HG03354 (cell line): ENCODE measurements at regions not wholly inside any gene's neighbourhood (a gene's known extent, or its start where the extent isn't known, plus 50 kb on each side); places are given as distances from the start of the nearest gene placed in this dataset.
A peak's percentile ranks its signal among the peaks of the same experiment; 100 is the strongest.
"Not testable (repeated sequence)": the region's sequence is repeated elsewhere in the genome, so short reads cannot be mapped to it uniquely, and the experiment has no call there.

ENCODE experiments used
- ATAC-seq: cut with Tn5 transposase; IDR thresholded peaks from one replicate; pipeline ENCODE4 v1.9.1; 2021; ENCODE audit warnings: mild to moderate bottlenecking; ENCODE audit not compliant: unreplicated experiment, poor library complexity, severe bottlenecking

GRCh38 chr2:166831930-166832329 lies 56.4 kb upstream of the XIRP2 start:
- ATAC-seq: no peak

GRCh38 chr2:166825914-166826313 lies 62.4 kb upstream of the XIRP2 start:
- no peak for ATAC-seq

GRCh38 chr2:166814335-166814734 lies 73.9 kb upstream of the XIRP2 start:
- ATAC-seq: no peak

GRCh38 chr2:166812166-166812891 lies 76.0 kb upstream of the XIRP2 start:
- no peak for ATAC-seq

GRCh38 chr2:166805753-166806152 lies 82.5 kb upstream of the XIRP2 start:
- no peak for ATAC-seq

GRCh38 chr2:166803373-166804000 lies 84.8 kb upstream of the XIRP2 start:
- ATAC-seq: no peak

- ATAC-seq: no peak
Observed at GRCh38 chr2:166802475-166802874, 85.8 kb upstream of the XIRP2 start.

- ATAC-seq: peak; percentile 61
Observed at GRCh38 chr2:166792808-166793207, 95.5 kb upstream of the XIRP2 start.

- no peak for ATAC-seq
Observed at GRCh38 chr2:166786707-166787106, 101.6 kb upstream of the XIRP2 start.

- no peak for ATAC-seq
Observed at GRCh38 chr2:166784296-166784946, 103.9 kb upstream of the XIRP2 start.

- no peak for ATAC-seq
Observed at GRCh38 chr2:166775176-166775575, 113.1 kb upstream of the XIRP2 start.

GRCh38 chr2:166773308-166773949 lies 114.9 kb upstream of the XIRP2 start:
- no peak for ATAC-seq

GRCh38 chr2:166768393-166769123 lies 119.7 kb upstream of the XIRP2 start:
- ATAC-seq: peak; percentile 88

- ATAC-seq: not testable (repeated sequence)
Observed at GRCh38 chr2:166766769-166767322, 121.4 kb upstream of the XIRP2 start.

- ATAC-seq: no peak
Observed at GRCh38 chr2:166766220-166766619, 122.1 kb upstream of the XIRP2 start.

- no peak for ATAC-seq
Observed at GRCh38 chr2:166765141-166765540, 123.1 kb upstream of the XIRP2 start.

GRCh38 chr2:166764702-166765101 lies 123.6 kb upstream of the XIRP2 start:
- no peak for ATAC-seq

- no peak for ATAC-seq
Observed at GRCh38 chr2:166764216-166764615, 124.1 kb upstream of the XIRP2 start.

GRCh38 chr2:166762746-166763145 lies 125.5 kb upstream of the XIRP2 start:
- peak; percentile 62 for ATAC-seq

GRCh38 chr2:166758956-166759355 lies 129.3 kb upstream of the XIRP2 start:
- ATAC-seq: no peak
